Right renal cortex interstitium (tissue), 3 donors: ENCODE measurements at regions not wholly inside any gene's neighbourhood (a gene's known extent, or its start where the extent isn't known, plus 50 kb on each side); places are given as distances from the start of the nearest gene placed in this dataset.

Experiments
- DNase-seq, 3 donors: peaks; one replicate each; pipeline ENCODE4 v3.0.0-alpha.2; 2013; ENCODE audit warnings: low read depth in 3 of 3, low spot score in 2 of 3

GRCh38 chr9:118963674-118964073 lies 405.6 kb downstream of the BRINP1 start:
- DNase-seq: no peak

- DNase-seq: no peak
These were observed 401.3 kb downstream of the BRINP1 start for GRCh38 chr9:118967901-118968300.

- no peak for DNase-seq
These were observed 393.5 kb downstream of the BRINP1 start for GRCh38 chr9:118975736-118976135.

- no peak for DNase-seq
These were observed 393.1 kb downstream of the BRINP1 start for GRCh38 chr9:118976160-118976559.

GRCh38 chr9:118984607-118985006 lies 384.6 kb downstream of the BRINP1 start:
- DNase-seq: no peak

- DNase-seq: no peak
These were observed 383.4 kb downstream of the BRINP1 start for GRCh38 chr9:118985851-118986250.

GRCh38 chr9:118987167-118987566 lies 382.1 kb downstream of the BRINP1 start:
- DNase-seq: no peak

- DNase-seq: no peak
These were observed 378.3 kb downstream of the BRINP1 start for GRCh38 chr9:118990949-118991348.

- DNase-seq: no peak
These were observed 377.6 kb downstream of the BRINP1 start for GRCh38 chr9:118991366-118992285.

- no peak for DNase-seq
These were observed 376.1 kb downstream of the BRINP1 start for GRCh38 chr9:118992813-118993794.

- no peak for DNase-seq
These were observed 375.3 kb downstream of the BRINP1 start for GRCh38 chr9:118993965-118994364.

GRCh38 chr9:119002491-119002890 lies 366.7 kb downstream of the BRINP1 start:
- DNase-seq: no peak

GRCh38 chr9:119003201-119003611 lies 366.0 kb downstream of the BRINP1 start:
- DNase-seq: no peak

GRCh38 chr9:119003882-119004617 lies 365.2 kb downstream of the BRINP1 start:
- no peak for DNase-seq

- DNase-seq: peak; percentile 29 to 66 (median 36)
These were observed 364.6 kb downstream of the BRINP1 start for GRCh38 chr9:119004618-119004990.

GRCh38 chr9:119005162-119005561 lies 364.1 kb downstream of the BRINP1 start:
- no peak for DNase-seq

GRCh38 chr9:119009249-119009648 lies 360.0 kb downstream of the BRINP1 start:
- no peak for DNase-seq

- DNase-seq: no peak
These were observed 349.0 kb downstream of the BRINP1 start for GRCh38 chr9:119020284-119020683.

- DNase-seq: no peak
These were observed 348.4 kb downstream of the BRINP1 start for GRCh38 chr9:119020730-119021333.

- no peak for DNase-seq
These were observed 343.1 kb downstream of the BRINP1 start for GRCh38 chr9:119026120-119026519.
